Thymus (tissue), 11 donors: ENCODE measurements at regions not wholly inside any gene's neighbourhood (a gene's known extent, or its start where the extent isn't known, plus 50 kb on each side); places are given as distances from the start of the nearest gene placed in this dataset.

Source experiments
- DNase-seq, 9 donors: peaks; one replicate each; pipeline ENCODE4 v3.0.0-alpha.2; 2013; ENCODE audit warnings: low spot score in 9 of 9, low read depth in 6 of 9, missing footprints in 1 of 9
- H3K27ac ChIP-seq, 2 donors: one replicate each; pipeline ENCODE4 v1.5.1; 2013; ENCODE audit warnings: control low read depth in 1 of 2, low read depth in 1 of 2, low read length in 1 of 2, mild to moderate bottlenecking in 1 of 2, moderate library complexity in 1 of 2
- H3K27me3 ChIP-seq, 2 donors: one replicate each; pipeline ENCODE4 v1.5.1; 2013; ENCODE audit warnings: low read length in 1 of 2; ENCODE audit not compliant: control insufficient read depth in 2 of 2, insufficient read depth in 1 of 2
- H3K36me3 ChIP-seq, 2 donors: one replicate each; pipeline ENCODE4 v1.5.1; 2013; ENCODE audit warnings: low read length in 1 of 2, mild to moderate bottlenecking in 1 of 2, moderate library complexity in 1 of 2; ENCODE audit not compliant: control insufficient read depth in 2 of 2, insufficient read depth in 2 of 2
- H3K4me1 ChIP-seq, 2 donors: one replicate each; pipeline ENCODE4 v1.5.1; 2013; ENCODE audit warnings: low read length in 2 of 2; ENCODE audit not compliant: control insufficient read depth in 2 of 2, insufficient read depth in 2 of 2
- H3K4me3 ChIP-seq, 2 donors: one replicate each; pipeline ENCODE4 v1.5.1; 2013; ENCODE audit warnings: low read length in 2 of 2, control low read depth in 1 of 2, mild to moderate bottlenecking in 1 of 2
- H3K9me3 ChIP-seq, 2 donors: one replicate each; pipeline ENCODE4 v1.5.1; 2013; ENCODE audit warnings: low read length in 1 of 2, mild to moderate bottlenecking in 1 of 2; ENCODE audit not compliant: control insufficient read depth in 2 of 2, insufficient read depth in 1 of 2
- WGBS: extraction: QIAGEN DNeasy Blood & Tissue Kit; methylation state at CpG from one replicate; pipeline ENCODE4 v1.1.7; 2013; 5-methylcytosine and 5-hydroxymethylcytosine counted together
- donor health status: healthy.

DNA sequence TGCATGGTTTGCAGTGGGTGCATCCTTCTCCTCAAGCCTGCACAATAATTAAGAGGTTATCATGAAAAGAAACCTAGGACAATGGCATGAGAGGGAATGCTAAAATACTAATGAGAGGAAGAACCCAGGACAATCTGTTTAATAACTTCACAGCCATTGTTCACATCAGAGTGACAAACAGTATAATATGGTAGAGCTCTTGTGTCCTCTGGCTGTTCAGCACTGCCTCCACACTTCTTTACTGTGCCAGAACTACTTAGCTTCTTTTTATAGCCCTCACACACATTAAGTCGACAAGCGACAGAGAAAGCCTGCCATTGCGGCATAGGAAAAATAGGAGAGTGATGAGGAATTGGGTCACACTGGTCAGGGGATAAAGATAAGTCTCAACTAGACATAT, 65.0 kb upstream of the MEIS2 start:
- WGBS: 93% methylated on average over 3 of the region's 3 CpGs
- no peaks in the 10 kb centered on the region for H3K27me3 ChIP-seq
- no peaks in the 10 kb centered on the region for H3K36me3 ChIP-seq
- H3K27ac ChIP-seq: no peak overlapping the region
- no peak for DNase-seq
- no peaks in the 10 kb centered on the region for H3K4me1 ChIP-seq
- no peaks in the 10 kb centered on the region for H3K9me3 ChIP-seq
- H3K4me3 ChIP-seq: no peak overlapping the region

DNA sequence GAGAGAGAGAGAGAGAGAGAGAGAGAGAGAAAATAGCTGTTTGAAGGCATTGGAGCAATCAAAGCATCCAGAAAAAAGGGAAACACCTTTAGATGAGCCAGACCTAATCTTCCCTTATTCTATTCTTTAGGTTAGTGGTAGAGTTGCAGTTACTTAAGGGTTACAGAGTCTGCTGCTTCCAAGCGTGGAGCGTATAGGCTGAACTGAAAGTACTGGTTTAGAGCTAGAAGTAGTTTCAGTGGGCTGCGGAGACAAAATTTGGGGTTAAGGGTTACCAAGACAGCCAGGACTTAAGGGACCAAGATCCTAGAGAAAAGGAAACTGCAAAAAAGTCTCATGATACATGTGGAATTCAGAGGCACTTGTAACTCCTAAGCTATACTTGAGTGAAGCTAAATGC, 66.1 kb upstream of the MEIS2 start:
- Histone ChIP-seq H3K36me3 (no peaks in the 10 kb centered on the region), H3K4me1 (no peaks in the 10 kb centered on the region), H3K9me3 (no peaks in the 10 kb centered on the region), H3K27ac (no peak overlapping the region), H3K4me3 (no peak overlapping the region), H3K27me3 (no peaks in the 10 kb centered on the region)
- WGBS: 84% methylated on average over 3 of the region's 3 CpGs
- no peak for DNase-seq

DNA sequence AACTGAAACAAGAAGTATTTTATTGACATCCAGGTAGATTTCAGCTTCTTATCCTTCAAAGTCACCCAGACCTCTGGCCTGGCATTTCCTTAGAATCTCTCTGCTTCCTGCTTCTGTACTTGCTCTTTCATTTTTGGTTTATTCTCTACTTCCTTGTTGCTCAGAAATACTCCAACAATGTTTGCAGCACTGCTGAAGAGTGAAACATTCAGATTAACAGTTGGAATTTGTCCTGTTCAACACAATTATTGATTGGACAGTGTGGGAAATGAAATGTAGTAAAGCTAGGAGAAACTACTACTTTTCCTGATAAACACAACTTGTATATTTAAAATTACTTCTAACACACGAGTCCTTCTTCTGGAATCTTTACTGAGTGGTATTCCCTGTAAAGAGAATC, 81.0 kb upstream of the MEIS2 start:
- WGBS: 93% methylated on average over 1 of the region's 1 CpG
- Histone ChIP-seq H3K27me3 (no peaks in the 10 kb centered on the region), H3K4me1 (no peaks in the 10 kb centered on the region), H3K9me3 (peaks cover 0 to 3% of the 10 kb centered on the region in 2 donors), H3K4me3 (no peak overlapping the region), H3K36me3 (no peaks in the 10 kb centered on the region), H3K27ac (no peak overlapping the region)
- no peak for DNase-seq

DNA sequence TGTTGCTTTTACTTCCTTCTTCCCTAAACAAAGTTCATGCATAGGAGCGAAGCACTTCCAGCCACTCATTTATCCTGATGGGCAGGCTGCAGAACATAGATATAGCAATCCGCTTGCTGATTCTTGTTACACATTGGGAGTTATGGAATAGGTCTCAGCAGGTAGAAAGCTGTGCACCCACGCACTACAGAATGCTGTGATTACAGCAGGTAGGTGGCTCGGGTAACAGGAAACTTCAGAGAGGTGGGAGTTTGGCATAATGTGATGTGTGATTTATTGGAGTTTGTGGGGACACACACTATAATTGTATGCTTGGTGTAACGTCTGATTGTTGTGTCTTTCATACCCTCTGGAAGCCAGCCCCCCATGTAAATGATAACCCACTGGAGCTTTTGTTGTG, 99.2 kb upstream of the MEIS2 start:
- DNase-seq: no peak
- Histone ChIP-seq H3K27me3 (no peaks in the 10 kb centered on the region), H3K27ac (no peak overlapping the region), H3K4me3 (no peak overlapping the region), H3K36me3 (no peaks in the 10 kb centered on the region), H3K4me1 (no peaks in the 10 kb centered on the region), H3K9me3 (no peaks in the 10 kb centered on the region)
- WGBS: 73% methylated on average over 5 of the region's 5 CpGs

DNA sequence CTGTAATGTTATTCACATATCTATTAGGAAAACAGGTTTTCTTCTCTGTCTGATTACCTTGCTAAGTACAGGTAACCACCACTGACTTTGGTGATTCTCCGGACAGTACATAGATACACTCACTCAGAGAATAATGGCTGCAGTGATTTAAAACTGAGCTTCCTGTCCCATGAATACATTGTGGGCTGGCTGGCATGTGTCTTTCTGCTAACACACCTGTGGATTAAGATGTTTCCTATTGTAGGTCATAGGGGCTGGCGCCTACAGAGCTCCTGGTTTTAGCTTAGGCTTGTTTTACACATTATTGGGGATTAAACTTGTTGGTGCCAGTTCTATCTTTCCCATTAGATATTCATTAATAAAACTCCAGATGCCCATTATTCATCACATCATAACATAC, 102.7 kb upstream of the MEIS2 start:
- H3K9me3 ChIP-seq: no peaks in the 10 kb centered on the region
- no peaks in the 10 kb centered on the region for H3K36me3 ChIP-seq
- no peaks in the 10 kb centered on the region for H3K4me1 ChIP-seq
- 93% methylated on average over 2 of the region's 2 CpGs for WGBS
- H3K27ac ChIP-seq: no peak overlapping the region
- no peak for DNase-seq
- no peak overlapping the region for H3K4me3 ChIP-seq
- H3K27me3 ChIP-seq: no peaks in the 10 kb centered on the region

DNA sequence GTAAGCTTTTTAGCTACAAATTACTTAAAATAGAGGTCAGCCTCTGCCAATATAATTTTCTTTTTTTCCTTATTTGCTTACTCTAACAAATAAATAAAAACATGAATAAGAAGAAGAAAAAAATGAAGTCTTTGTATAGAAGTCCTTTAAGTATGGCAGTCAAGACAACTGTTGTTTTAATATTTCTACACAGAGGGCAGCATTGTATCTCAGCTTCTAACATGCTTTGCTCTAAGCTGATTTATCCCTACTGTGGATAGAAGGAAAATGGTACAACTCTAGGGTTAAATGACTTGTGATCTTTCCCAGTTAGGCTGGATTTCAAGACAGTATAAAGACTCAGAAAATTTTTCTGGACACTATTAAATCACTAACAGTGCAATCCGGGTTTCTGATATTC, 104.3 kb upstream of the MEIS2 start:
- Histone ChIP-seq H3K4me1 (no peaks in the 10 kb centered on the region), H3K36me3 (no peaks in the 10 kb centered on the region), H3K27me3 (no peaks in the 10 kb centered on the region), H3K9me3 (no peaks in the 10 kb centered on the region), H3K4me3 (no peak overlapping the region), H3K27ac (no peak overlapping the region)
- no peak for DNase-seq
- WGBS: 92% methylated on average over 1 of the region's 1 CpG

DNA sequence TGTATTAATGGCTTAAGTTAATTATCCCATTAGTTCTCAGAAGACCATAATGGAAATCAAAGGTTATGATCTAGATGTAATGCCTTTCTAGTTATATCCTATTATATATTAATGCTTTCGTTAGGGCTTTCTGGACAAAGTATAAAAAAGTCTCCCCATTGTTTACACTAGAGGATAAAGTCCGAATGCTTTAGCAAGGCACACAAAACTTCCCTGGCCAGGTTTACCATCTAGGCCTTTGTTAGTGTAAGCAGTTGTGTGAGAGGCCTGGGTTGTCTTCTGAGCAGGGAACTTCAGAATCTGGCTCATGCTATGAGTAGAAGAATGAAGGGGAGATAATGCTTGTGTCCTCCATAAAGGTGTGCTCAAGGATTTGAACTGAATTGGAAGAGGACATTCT, 106.3 kb upstream of the MEIS2 start:
- WGBS: 94% methylated on average over 2 of the region's 2 CpGs
- no peak for DNase-seq

DNA sequence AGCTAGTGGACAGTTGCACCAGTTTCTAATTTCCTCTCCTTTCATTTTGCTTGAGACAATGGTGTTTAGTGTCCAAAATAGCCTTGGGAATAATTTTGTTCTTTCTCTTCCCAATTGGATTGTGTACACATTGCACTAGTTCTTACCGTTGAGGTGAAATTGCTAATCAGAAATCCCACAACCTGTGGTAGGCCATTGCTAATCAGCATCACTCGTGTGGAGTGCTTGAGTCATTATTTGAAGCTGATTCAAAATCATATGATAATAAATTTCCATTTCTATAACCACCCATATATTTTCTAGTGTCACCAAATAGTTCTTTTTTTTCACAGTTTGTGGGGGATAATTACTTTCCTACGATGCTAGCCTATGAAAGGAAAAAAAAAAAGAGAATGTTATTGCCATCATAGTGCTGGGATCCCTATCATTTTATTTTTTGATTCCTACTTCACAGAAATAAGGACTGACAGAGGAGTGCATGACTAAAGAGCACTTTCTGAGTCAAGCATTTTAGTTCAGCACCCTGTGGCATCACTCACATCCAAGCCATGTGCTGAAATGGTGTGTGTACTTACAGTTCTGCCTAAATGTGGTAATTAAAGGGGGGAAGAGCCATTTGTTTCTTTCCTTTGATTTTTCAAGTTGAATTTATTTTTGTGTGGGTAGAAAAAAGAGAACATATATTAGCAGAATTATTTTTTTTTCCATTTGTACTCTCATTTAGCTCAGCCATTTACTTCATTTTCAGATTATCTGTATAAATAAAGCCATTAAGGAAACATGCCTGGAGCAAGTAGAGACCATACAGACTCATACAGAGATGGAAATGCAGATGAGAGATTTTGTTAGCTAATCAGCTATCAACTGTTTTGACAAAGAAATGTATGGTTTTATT, 108.0 kb upstream of the MEIS2 start:
- Histone ChIP-seq H3K27ac (no peak overlapping the region), H3K27me3 (no peaks in the 10 kb centered on the region), H3K4me3 (no peak overlapping the region), H3K36me3 (no peaks in the 10 kb centered on the region), H3K9me3 (no peaks in the 10 kb centered on the region), H3K4me1 (no peaks in the 10 kb centered on the region)
- DNase-seq: no peak
- 90% methylated on average over 3 of the region's 3 CpGs for WGBS

More for the DNA sequence above, 106.3 kb upstream of the MEIS2 start:
- Histone ChIP-seq H3K36me3 (no peaks in the 10 kb centered on the region), H3K9me3 (no peaks in the 10 kb centered on the region), H3K4me1 (no peaks in the 10 kb centered on the region), H3K27me3 (no peaks in the 10 kb centered on the region), H3K4me3 (no peak overlapping the region), H3K27ac (no peak overlapping the region)

DNA sequence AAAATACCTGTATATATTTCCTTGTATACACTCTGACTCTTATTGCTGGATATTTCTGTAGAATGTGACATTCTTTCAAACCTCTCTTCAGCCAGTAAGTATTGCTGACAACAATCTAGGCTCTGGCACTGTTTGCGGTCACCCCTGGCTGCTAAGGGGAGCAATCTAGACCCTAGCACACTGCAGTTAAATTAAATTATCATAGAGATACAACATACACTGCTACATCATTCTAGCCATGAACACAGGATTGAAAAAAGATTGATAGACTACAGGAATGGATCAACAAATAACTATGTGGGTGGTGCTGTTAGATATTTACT, 108.7 kb upstream of the MEIS2 start:
- H3K9me3 ChIP-seq: no peaks in the 10 kb centered on the region
- H3K36me3 ChIP-seq: no peaks in the 10 kb centered on the region
- WGBS: 96% methylated on average over 1 of the region's 1 CpG
- no peak overlapping the region for H3K27ac ChIP-seq
- no peaks in the 10 kb centered on the region for H3K4me1 ChIP-seq
- H3K4me3 ChIP-seq: no peak overlapping the region
- H3K27me3 ChIP-seq: no peaks in the 10 kb centered on the region
- no peak for DNase-seq
